ENCODE measurements at regions not wholly inside any gene's neighbourhood (a gene's known extent, or its start where the extent isn't known, plus 50 kb on each side); places are given as distances from the start of the nearest gene placed in this dataset.
"Not testable (repeated sequence)": the region's sequence is repeated elsewhere in the genome, so short reads cannot be mapped to it uniquely, and the experiment has no call there.

- not testable (repeated sequence) for DNase-seq
Observed at GRCh38 chr1:146401281-146401825, 172.5 kb upstream of the NOTCH2NLA start.

- not testable (repeated sequence) for DNase-seq
Observed at GRCh38 chr1:146400173-146401121, 171.6 kb upstream of the NOTCH2NLA start.

GRCh38 chr1:146399225-146399624 lies 170.4 kb upstream of the NOTCH2NLA start:
- DNase-seq = not testable (repeated sequence)

GRCh38 chr1:146396801-146397200 lies 168.0 kb upstream of the NOTCH2NLA start:
- DNase-seq = not testable (repeated sequence)

GRCh38 chr1:146396242-146396641 lies 167.4 kb upstream of the NOTCH2NLA start:
- not testable (repeated sequence) for DNase-seq

- DNase-seq = not testable (repeated sequence)
Observed at GRCh38 chr1:146393796-146394195, 165.0 kb upstream of the NOTCH2NLA start.

GRCh38 chr1:146393154-146393553 lies 164.3 kb upstream of the NOTCH2NLA start:
- DNase-seq = not testable (repeated sequence)

GRCh38 chr1:146389178-146389577 lies 160.4 kb upstream of the NOTCH2NLA start:
- DNase-seq = peak; percentile 17

- DNase-seq = peak; percentile 15
Observed at GRCh38 chr1:146387750-146388469, 159.1 kb upstream of the NOTCH2NLA start.

GRCh38 chr1:146386851-146387749 lies 158.3 kb upstream of the NOTCH2NLA start:
- peak; percentile 91 for DNase-seq

GRCh38 chr1:146381196-146381595 lies 152.4 kb upstream of the NOTCH2NLA start:
- DNase-seq = not testable (repeated sequence)

- peak; percentile 91 for DNase-seq
Observed at GRCh38 chr1:146376708-146377496, 148.1 kb upstream of the NOTCH2NLA start.

GRCh38 chr1:146376309-146376707 lies 147.5 kb upstream of the NOTCH2NLA start:
- DNase-seq = peak; percentile 90

GRCh38 chr1:146375108-146375507 lies 146.3 kb upstream of the NOTCH2NLA start:
- not testable (repeated sequence) for DNase-seq

GRCh38 chr1:146369940-146370339 lies 141.1 kb upstream of the NOTCH2NLA start:
- peak; percentile 44 for DNase-seq

GRCh38 chr1:146355373-146355772 lies 126.6 kb upstream of the NOTCH2NLA start:
- not testable (repeated sequence) for DNase-seq

GRCh38 chr1:146326863-146327262 lies 98.0 kb upstream of the NOTCH2NLA start:
- DNase-seq = not testable (repeated sequence)

- not testable (repeated sequence) for DNase-seq
Observed at GRCh38 chr1:146324463-146324862, 95.6 kb upstream of the NOTCH2NLA start.

GRCh38 chr1:146323302-146323701 lies 94.5 kb upstream of the NOTCH2NLA start:
- not testable (repeated sequence) for DNase-seq

- DNase-seq = not testable (repeated sequence)
Observed at GRCh38 chr1:146322893-146323292, 94.1 kb upstream of the NOTCH2NLA start.

- DNase-seq = not testable (repeated sequence)
Observed at GRCh38 chr1:146318715-146319114, 89.9 kb upstream of the NOTCH2NLA start.

Data from femur (tissue), 1 donor.